LHCN-M2 (cell line): ENCODE measurements at regions not wholly inside any gene's neighbourhood (a gene's known extent, or its start where the extent isn't known, plus 50 kb on each side); places are given as distances from the start of the nearest gene placed in this dataset.

Experiments used
- DNase-seq: peaks from one replicate; pipeline ENCODE4 v3.0.0-alpha.2; 2012; ENCODE audit warnings: low read depth

DNA sequence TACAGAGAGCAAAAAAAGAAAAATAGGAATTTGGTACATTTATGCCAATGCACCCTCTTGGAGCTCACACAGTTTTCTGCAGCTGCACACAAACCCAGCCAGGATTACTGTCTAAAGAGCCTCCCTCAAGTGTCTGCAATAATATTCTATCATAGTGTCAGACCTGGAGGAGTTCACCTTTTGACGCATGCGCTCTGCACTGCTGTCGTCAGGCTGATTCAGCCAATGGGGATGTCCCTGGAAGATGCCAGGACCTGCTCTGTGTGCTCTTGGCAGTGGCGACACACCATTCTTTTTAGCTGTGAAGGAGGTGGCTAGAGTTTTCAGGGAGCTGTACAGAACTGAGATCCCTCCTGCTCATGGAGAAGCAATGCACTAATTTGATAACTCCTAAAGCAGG lies 249.0 kb upstream of the KIRREL3 start:
- DNase-seq: no peak

DNA sequence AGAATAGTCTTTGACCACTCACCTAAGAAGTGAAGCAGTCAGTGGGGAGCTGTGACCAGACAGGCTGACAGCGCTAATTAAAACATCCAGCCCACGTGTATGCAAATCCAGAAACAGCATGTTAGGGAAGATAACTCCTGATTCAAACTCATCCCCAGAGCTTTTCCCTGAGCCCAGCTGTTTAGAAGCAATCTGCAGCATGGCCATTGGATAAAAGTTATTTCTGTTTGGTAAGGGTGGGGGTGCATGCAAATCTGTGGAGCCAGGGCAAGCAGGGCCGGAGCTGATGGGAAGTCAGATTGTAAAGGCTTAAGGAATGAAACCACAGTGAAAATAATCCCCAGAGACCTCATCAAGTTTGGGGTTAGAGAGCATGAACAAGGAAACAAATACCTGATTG lies 247.9 kb upstream of the KIRREL3 start:
- no peak for DNase-seq

DNA sequence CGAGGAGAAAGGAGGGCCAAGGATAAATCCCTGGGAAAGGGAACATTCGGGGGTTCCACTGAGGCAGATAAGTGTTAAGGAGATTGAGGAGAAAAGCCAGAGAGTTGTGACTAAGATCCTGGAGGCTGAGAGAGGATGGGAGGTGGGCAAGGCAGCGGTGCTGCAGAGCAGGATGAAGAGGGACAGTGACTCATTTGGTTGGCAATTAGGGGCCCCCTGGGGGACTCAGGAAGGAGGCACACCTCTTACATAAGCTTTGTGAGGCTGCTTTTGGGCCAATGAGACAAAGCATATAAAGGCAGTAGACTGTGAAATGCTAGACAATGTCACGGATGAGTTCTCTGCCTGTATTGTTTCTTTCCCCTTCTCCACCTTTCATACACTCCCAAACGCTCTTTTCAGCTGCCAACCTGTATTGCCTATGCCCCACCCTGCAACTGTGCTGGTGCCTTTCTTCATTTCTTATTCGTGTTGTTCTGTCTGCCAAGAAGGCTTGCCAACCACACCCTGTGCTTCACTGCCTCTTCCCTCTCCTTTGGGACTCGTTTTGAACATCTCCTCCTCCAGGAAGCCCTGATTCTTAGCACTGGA lies 246.8 kb upstream of the KIRREL3 start:
- DNase-seq: no peak

DNA sequence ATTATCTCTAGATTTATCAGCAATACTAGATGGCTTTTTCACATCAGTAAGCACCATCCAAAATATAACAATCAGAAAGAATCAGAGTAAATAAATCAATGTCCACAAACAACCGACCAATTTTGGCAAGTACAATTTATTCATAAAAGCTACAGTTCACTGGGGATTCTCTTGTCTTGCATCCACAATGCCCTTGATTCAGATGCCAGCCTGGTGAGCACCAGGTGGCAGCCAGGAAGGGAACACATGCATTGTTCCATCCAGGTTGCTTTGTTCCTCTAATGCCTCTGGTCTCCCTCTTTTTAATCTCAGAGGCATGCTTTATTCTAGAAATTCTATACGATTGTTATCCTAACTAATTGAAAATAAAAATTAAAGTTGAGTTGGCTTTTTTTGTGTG lies 242.1 kb upstream of the KIRREL3 start:
- no peak for DNase-seq

DNA sequence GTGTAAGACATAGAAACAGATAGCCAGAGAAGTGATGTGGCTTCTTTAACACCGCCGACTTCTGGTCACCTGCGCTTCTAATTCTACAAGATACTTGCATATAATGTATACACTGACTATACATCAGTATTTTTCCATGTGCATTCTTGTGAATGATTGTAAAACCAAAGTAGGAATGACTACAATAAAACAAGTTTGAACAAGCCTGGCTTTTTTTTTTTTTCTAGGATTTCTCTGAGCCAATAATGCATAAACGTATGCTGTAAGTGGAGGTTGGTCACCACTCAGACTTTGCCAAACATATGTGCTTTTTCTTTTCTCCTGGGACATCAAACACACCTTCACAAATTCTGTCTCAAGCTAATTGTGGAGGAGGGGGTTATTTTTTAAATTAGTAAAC lies 237.8 kb upstream of the KIRREL3 start:
- no peak for DNase-seq

DNA sequence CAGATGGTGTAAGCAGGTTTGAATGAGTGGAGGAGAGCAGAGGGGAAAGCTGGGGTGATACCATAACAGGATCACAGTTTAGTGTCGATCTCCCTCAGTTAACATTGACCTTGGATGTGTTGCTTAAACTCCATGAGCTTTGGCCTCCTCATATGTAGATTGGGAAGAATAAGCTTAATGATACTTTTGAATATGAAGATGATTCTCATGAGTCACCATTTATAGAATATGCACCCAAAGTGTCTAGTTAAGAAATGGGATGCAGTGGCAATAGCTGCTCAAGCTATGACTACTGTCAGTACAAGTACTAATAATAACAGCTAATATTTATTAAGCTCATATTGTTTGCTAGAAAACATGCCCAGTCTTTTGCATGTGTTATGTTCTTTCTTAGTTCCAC lies 236.2 kb upstream of the KIRREL3 start:
- DNase-seq: no peak

DNA sequence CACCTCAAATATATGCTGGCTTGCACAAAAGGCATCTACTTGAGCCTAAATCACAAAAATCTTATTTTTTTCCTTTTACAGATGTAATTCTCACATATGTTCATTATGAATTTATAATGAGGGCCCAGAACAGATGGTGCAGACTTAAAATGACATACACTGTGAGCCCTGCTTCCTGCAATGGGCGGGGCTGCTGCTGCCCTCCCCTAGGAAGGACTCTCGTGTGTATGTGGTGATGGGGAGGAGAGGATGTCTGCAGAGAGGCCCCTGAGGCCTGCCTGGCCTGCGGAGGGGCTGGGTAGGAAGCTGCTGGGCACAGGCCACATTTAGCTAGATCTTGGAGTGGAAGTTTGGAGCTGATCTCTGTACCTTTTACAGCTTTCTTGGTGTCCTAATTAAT lies 233.4 kb upstream of the KIRREL3 start:
- no peak for DNase-seq

DNA sequence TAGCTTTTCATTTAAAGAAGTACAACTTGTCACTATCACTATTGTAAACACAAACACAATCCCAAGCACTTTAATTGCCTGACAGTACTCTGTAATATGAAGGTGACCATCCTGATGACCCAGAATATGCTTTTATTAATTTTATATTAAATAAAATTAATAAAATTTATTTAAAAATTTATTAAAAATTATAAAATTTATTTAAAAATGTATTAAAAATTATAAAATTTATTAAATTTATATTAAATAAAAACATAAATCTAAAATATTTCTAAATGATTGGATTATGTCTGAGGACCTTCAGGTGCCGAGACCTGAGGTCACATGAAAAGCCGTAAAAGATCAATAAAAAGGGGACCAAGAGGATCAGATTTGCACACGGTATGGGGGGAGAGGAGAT lies 229.8 kb upstream of the KIRREL3 start:
- no peak for DNase-seq

DNA sequence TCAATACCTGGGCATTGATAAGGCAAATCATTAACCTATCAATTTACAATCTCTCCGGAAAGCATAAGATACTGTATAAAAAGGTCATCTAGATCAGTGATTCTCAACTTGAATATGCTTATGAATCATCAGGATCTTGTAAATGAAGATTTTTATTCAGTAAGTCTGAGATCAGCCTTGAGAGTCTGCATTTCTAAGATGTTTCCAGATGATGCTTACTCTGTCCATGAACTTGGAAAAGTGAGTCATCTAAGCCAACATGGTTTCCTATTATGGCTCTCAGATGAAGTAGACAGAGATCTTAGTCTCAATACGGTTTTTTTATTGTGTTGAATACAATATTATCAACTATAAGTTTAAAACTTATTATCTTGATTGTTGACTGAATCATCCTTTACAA lies 226.4 kb upstream of the KIRREL3 start:
- no peak for DNase-seq

DNA sequence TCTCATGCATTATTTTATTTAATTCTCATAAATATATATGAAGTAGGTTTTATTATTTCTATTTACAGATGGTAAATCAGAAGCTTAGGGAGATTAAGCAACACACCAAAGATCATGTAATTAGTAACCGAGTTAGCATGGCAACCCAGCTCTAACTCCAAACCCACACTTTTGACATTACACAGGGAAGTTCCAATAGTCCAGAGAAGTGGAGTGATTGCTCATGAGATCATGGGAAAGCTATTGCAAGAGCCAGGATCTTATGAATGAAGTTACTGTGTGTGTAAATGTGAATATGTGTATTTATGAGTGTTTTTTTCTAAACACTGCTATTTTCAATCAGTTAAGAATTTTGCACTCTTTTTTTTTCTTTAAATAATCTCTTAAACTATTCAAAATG lies 225.8 kb upstream of the KIRREL3 start:
- DNase-seq: no peak

DNA sequence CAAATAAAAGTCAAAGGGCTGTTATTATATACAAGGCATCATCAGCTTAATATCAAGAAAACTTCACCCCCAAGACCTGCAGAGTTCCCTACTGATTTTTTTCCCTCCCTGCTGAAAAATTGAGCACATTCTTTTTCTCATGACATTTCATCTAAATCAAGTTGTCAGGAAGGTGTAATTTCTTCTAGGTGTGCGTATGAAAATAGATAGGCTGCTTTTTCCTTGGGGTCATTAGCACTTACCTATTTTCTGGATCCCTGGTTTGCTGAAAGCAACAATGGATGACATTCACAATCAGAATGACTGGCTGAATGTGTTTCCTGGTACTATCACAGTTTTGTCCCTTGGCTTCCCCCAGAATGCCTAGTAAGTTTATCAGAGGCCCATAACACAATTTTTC lies 225.0 kb upstream of the KIRREL3 start:
- DNase-seq: no peak

DNA sequence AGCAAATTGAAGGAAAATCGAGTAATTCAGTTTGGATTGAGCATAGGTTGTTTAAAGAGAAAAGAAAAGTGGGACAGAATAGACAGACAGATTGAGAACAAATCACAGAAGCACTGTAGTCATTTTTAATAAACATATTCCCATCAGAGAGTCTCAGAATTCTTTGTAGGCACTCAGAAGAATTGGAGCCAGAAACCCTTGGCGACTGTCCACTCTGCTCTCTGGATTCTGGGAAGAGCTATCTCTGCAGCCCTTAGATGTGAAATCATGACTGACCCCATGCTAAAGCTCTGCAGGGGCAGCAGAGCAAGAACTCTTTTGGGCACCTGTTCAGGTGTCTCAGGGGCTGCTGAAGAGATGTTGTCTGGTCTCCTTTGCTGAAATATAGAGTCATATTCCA lies 223.7 kb upstream of the KIRREL3 start:
- no peak for DNase-seq

DNA sequence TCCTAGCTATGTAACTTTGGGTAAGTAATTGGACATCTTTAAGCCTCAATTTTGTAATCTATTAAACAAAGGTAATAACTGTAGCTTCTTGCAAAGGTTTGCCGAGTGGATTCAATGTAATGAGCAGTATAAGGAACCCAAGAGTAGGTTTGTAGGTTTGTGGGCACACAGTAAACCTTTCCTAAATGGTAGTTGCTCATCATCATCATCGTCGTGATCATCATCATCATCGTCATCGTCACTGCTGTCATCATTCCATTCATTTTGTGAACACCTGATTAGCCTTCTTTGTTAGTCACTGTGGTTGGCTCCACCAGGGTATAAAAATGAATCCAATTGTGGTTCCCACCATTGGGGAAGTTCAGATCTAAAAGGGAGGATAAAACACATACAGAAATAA lies 223.1 kb upstream of the KIRREL3 start:
- DNase-seq: no peak

DNA sequence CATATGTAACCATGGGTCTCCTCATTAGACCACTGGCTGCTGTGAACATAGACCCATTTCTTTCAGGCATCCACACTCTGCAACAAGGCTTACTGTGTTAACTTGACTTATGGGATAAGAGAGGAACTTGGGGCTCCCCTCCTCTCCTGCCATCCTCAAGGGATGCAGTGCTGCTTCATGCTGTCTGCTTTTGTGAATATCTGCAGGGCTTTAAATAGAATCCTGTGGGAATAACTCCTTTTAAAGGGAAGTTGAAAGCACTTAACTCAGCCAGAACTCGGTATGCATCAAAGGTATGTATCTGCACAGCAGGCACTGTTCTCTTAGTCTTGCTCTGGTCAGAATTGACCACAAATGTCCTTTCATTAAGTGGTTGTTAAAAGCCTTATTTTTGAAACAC lies 222.5 kb upstream of the KIRREL3 start:
- no peak for DNase-seq

DNA sequence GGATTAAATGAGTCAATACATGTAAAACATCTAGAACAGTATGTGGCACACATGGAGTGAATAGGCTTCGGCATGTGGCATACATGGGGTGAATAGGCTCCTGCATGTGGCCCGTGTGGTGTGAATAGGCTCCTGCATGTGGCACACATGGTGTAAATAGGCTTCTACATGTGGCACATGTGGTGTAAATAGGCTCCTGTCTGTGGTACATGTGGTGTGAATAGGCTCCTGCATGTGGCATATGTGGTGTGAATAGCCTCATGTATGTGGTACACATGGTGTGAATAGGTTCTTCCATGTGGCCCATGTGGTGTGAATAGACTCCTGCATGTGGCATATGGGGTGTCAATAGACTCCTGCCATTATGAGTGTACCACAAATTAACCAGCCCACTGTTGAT lies 219.1 kb upstream of the KIRREL3 start:
- DNase-seq: no peak

DNA sequence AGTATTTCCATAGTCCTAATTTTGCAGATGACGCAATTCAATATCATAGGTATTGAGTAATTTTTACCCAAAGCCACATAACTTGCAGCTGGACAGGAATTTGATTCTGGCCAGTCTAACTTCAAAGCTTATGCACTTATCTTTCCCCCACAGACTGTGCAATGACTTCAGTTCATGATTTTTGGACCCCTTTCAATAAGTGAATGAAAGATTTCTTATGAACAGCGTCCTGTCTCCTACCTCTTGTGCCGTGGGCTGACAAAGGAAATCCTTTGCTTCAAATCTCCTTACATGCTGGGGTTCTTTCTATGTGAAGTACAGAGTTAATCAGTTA lies 217.7 kb upstream of the KIRREL3 start:
- DNase-seq: no peak

DNA sequence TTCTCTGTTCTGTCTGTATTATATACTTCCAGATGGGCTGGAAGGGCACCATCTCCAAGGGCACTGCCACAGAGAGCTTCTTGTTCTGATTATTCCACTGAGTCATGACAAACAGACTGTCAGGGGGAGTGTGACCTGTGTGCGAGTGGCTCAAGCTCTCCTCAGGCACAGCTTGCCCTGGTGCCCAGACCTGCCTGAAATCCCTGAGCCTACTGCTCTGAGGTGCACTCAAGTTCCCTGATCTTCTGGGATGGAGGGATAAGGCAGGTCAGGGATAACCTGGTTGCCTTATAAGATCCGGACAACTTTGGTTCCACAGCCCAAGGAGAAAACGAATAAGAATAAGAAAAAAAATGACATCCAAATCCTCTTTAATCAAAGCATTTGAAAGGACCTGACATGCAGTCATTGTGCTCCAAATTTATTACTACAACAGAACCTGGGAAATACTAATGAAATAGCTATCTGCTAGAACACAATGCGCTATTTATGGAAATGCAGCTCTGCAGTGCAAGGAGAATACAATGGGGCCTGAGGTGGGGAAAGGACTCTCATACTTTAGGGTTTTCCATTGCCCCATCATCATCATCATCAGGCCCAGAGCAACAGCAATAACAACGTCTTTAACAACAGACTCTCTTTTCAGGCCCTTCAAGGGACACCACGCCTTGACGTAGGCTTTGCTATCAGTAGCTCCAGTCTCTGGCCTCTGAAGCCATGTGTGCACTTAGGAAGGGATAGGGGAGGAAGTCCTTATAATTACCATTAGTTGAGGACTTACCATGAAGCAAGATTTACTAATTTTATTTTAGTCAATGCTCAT lies 217.1 kb upstream of the KIRREL3 start:
- DNase-seq: no peak

DNA sequence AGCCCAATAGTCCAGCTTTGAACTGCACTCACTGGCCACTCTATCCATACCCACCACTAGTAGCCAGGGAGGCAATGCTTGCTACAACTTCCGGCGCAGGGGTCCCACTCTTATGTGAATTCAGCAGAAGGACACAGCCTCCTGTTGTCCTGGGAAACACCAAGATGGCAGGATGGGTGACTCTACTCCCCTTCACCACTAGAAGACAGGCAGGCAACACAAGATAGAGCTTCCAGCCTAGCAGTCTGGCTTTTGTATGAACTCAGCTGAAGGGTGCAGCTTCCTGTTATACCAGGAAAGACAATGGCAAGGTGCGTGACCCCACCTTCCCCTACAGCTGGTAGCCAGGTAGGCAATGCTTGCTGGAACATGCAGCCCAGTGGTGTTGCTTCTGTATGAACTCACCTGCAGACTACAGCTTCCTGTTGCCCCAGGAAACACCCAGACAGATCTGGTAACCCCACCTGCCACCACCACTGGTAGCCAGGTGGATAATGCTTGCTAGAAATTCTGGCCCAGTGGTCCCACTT lies 205.2 kb upstream of the KIRREL3 start:
- DNase-seq: no peak

DNA sequence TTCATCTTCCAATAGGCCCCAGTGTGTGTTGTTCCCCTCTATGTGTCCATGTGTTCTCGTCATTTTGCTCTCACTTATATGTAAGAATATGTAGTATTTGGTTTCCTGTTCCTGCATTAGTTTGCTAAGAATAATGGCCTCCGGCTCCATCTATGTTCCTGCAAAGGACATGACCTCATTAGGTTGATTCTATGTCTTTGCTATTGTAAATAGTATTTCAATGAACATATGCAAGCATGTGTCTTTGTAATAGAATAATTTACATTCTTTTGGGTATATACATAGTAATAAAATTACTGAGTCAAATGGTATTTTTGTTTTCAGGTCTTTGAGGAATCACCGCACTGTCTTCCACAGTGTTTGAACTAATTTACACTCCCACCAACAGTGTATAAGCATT lies 202.9 kb upstream of the KIRREL3 start:
- DNase-seq: no peak

DNA sequence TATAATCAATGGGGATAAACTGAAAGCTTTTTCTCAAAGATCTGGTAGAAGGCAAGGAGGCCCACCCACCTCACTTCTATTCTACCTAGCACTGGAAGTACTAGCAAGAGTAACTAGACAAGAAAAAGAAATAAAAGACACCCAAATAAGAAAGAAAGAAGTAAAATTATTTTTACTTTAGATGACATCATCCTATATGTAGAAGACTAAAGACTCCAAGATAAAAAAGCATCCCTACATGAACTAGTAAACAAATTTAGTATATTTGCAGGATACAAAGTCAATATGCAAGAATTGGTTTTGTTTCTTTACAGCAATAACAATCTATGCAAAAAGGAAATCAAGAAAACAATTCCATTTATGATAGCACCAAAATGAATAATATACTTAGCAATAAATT lies 201.5 kb upstream of the KIRREL3 start:
- DNase-seq: no peak

DNA sequence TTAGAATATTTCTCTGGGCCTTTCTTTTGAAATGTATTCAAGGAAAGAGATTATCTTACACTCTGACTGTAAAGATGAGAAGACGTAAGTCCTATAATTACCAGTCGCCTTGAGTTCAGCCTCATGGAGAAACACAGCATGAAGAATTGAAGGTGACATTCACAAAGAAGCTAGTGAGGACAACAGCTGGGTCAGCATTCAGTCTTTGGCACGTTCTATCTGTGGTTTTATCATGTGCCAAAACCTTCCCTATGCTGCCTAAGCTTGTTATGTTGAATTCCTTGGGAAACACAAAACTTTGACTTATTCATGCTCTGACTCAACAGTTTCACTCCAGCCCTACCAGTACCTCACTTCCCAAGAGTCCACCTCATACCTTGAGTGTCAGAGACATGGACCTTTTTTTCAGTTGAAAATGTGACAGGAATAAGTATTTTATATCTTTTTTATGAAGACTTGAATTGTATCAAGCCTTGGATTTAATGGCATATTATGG lies 198.8 kb upstream of the KIRREL3 start:
- peak; percentile 45 for DNase-seq

DNA sequence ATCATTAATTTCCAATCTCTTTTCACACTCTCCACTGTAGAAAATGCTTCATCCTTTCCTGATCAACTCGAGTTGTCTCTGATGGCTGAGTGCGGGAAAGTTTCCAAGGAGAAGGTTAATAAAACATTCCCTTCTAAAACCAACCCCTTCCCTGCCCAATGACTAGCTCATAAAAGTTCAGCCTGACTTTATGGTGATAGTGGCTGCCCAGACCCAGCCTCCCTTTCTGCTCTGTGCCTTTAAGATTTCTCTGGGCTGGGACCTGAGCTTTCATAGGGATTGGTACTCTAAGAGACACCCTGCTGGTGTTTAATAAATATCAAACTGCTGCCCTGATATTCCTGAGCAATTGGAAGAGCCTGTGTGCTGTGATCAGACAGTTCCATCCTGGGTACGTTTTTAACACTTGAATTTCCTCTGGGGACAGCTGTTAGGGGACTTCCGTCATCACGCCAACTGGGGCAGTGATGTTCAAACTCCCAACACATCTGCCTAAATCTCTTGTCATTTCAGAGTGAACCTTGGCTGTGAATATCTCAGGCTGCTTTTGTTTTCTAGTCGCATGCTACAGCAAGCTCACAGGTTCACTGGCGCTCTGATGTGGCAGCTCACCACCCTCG lies 195.0 kb upstream of the KIRREL3 start:
- no peak for DNase-seq

DNA sequence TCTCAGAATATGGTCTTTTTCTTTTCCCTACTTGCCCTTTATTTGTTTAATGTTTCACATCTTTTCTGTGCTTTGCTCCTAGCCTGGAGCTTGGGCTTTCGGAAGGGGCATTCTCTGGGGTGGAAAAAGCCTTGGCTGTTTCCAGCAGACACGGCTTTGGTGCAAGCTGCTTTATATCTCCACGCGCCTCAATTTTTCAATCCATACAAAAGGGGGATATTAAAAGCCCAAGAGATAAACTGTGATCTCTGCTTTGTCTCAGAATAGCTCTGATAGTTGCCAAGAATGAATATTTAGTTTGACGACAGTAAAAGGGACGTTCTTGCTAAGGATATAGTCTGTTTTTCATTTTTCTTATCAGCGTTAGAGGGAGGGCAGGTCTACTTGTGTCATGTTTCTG lies 194.0 kb upstream of the KIRREL3 start:
- DNase-seq: no peak
